ENCODE measurements at regions not wholly inside any gene's neighbourhood (a gene's known extent, or its start where the extent isn't known, plus 50 kb on each side); places are given as distances from the start of the nearest gene placed in this dataset.
A peak's percentile ranks its signal among the peaks of the same experiment; 100 is the strongest.

GRCh38 chr10:4333459-4333894 lies 492.5 kb upstream of the AKR1E2 start:
- DNase-seq, result no peak

GRCh38 chr10:4332764-4333458 lies 493.1 kb upstream of the AKR1E2 start:
- no peak for DNase-seq

GRCh38 chr10:4331150-4331549 lies 494.9 kb upstream of the AKR1E2 start:
- DNase-seq, result peak; percentile 73

GRCh38 chr10:4330636-4331035 lies 495.4 kb upstream of the AKR1E2 start:
- no peak for DNase-seq

GRCh38 chr10:4329225-4329624 lies 496.8 kb upstream of the AKR1E2 start:
- DNase-seq, result no peak

GRCh38 chr10:4326647-4327046 lies 499.4 kb upstream of the AKR1E2 start:
- no peak for DNase-seq

GRCh38 chr10:4319870-4320367 lies 506.1 kb upstream of the AKR1E2 start:
- DNase-seq, result no peak

GRCh38 chr10:4316161-4316810 lies 509.7 kb upstream of the AKR1E2 start:
- no peak for DNase-seq

- DNase-seq, result peak; percentile 48
Observed at GRCh38 chr10:4315551-4315950, 510.5 kb upstream of the AKR1E2 start.

GRCh38 chr10:4313051-4313450 lies 513.0 kb upstream of the AKR1E2 start:
- DNase-seq, result no peak

GRCh38 chr10:4312051-4312835 lies 513.8 kb upstream of the AKR1E2 start:
- peak; percentile 79 for DNase-seq

- DNase-seq, result no peak
Observed at GRCh38 chr10:4310172-4310571, 515.8 kb upstream of the AKR1E2 start.

GRCh38 chr10:4307910-4308309 lies 518.1 kb upstream of the AKR1E2 start:
- no peak for DNase-seq

- DNase-seq, result no peak
Observed at GRCh38 chr10:4306871-4307270, 519.1 kb upstream of the AKR1E2 start.

GRCh38 chr10:4303045-4303444 lies 518.0 kb upstream of the KLF6 start:
- no peak for DNase-seq

- no peak for DNase-seq
Observed at GRCh38 chr10:4301291-4302045, 516.5 kb upstream of the KLF6 start.

- no peak for DNase-seq
Observed at GRCh38 chr10:4296161-4296560, 511.2 kb upstream of the KLF6 start.

- no peak for DNase-seq
Observed at GRCh38 chr10:4294996-4295792, 510.2 kb upstream of the KLF6 start.

- DNase-seq, result no peak
Observed at GRCh38 chr10:4294271-4294670, 509.3 kb upstream of the KLF6 start.

GRCh38 chr10:4291990-4292389 lies 507.0 kb upstream of the KLF6 start:
- DNase-seq, result no peak

- DNase-seq, result no peak
Observed at GRCh38 chr10:4285121-4285520, 500.1 kb upstream of the KLF6 start.
